ENCODE measurements at regions not wholly inside any gene's neighbourhood (a gene's known extent, or its start where the extent isn't known, plus 50 kb on each side); places are given as distances from the start of the nearest gene placed in this dataset.
"Not testable (repeated sequence)": the region's sequence is repeated elsewhere in the genome, so short reads cannot be mapped to it uniquely, and the experiment has no call there.

GRCh38 chr20:5452691-5453090 lies 135.9 kb upstream of the PROKR2 start:
- DNase-seq = not testable (repeated sequence)

GRCh38 chr20:5452286-5452685 lies 135.5 kb upstream of the PROKR2 start:
- not testable (repeated sequence) for DNase-seq

- no peak for DNase-seq
Observed at GRCh38 chr20:5451643-5452210, 135.0 kb upstream of the PROKR2 start.

GRCh38 chr20:5448449-5449118 lies 131.8 kb upstream of the PROKR2 start:
- peak; percentile 37 for DNase-seq

- no peak for DNase-seq
Observed at GRCh38 chr20:5447188-5447587, 130.4 kb upstream of the PROKR2 start.

- DNase-seq = no peak
Observed at GRCh38 chr20:5445611-5446010, 128.9 kb upstream of the PROKR2 start.

- no peak for DNase-seq
Observed at GRCh38 chr20:5442101-5442500, 125.3 kb upstream of the PROKR2 start.

- no peak for DNase-seq
Observed at GRCh38 chr20:5434116-5434515, 117.4 kb upstream of the PROKR2 start.

GRCh38 chr20:5433352-5433751 lies 116.6 kb upstream of the PROKR2 start:
- DNase-seq = no peak

- DNase-seq = no peak
Observed at GRCh38 chr20:5432030-5432429, 115.3 kb upstream of the PROKR2 start.

GRCh38 chr20:5430670-5431069 lies 113.9 kb upstream of the PROKR2 start:
- no peak for DNase-seq

GRCh38 chr20:5426026-5426425 lies 109.3 kb upstream of the PROKR2 start:
- DNase-seq = no peak

- no peak for DNase-seq
Observed at GRCh38 chr20:5416086-5416485, 99.3 kb upstream of the PROKR2 start.

- no peak for DNase-seq
Observed at GRCh38 chr20:5413394-5413793, 96.6 kb upstream of the PROKR2 start.

- DNase-seq = no peak
Observed at GRCh38 chr20:5410470-5410869, 93.7 kb upstream of the PROKR2 start.

GRCh38 chr20:5402903-5403531 lies 86.3 kb upstream of the PROKR2 start:
- DNase-seq = no peak

- no peak for DNase-seq
Observed at GRCh38 chr20:5401277-5401875, 84.6 kb upstream of the PROKR2 start.

- no peak for DNase-seq
Observed at GRCh38 chr20:5400164-5400762, 83.5 kb upstream of the PROKR2 start.

GRCh38 chr20:5397393-5397792 lies 80.6 kb upstream of the PROKR2 start:
- no peak for DNase-seq

GRCh38 chr20:5395932-5396727 lies 79.4 kb upstream of the PROKR2 start:
- DNase-seq = no peak

- no peak for DNase-seq
Observed at GRCh38 chr20:5393218-5393870, 76.6 kb upstream of the PROKR2 start.

GRCh38 chr20:5390720-5391119 lies 74.0 kb upstream of the PROKR2 start:
- no peak for DNase-seq
